ENCODE measurements at regions not wholly inside any gene's neighbourhood (a gene's known extent, or its start where the extent isn't known, plus 50 kb on each side); places are given as distances from the start of the nearest gene placed in this dataset.

DNA sequence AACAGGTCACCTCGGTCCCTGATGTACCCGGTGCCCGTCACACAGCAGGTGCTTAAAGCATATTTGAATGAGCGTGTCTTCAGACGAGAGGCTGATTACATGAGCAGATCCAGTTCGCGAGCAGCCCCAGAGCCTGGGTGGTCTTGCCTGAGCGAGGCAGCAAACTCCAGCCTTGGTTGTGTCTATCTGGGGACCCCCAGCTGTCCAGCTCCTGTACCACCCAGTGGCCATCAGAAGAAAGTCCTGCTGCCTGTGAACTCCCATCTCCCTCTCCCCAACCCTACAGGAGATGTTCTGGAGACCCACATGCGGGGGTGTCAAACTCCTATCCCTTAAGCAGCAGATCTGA lies 174.2 kb downstream of the PHETA1 start:
- no peak for DNase-seq

- no peak for DNase-seq
These were observed 174.8 kb downstream of the PHETA1 start for GRCh38 chr12:111193977-111194702.

GRCh38 chr12:111193496-111193895 lies 175.4 kb downstream of the PHETA1 start:
- no peak for DNase-seq

DNA sequence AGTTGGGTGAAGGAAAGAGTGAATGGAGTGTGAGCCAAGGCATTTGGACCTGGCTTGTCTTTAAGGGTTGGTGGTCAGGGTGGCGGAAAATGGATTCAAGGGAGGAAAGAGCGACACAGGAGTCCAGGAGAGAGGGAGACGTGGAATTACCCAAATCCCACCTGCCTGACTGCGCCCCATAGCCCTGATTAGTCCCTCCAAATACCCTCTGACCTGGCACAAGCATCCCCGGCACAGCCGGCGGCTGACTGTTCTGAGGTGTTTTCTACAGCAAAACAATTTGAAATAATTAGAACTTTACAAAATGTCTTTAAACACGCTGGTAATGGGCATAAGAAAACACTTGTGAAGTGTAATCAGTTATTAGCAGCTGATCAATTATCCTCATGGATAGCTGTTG lies 175.8 kb downstream of the PHETA1 start:
- DNase-seq: no peak

DNA sequence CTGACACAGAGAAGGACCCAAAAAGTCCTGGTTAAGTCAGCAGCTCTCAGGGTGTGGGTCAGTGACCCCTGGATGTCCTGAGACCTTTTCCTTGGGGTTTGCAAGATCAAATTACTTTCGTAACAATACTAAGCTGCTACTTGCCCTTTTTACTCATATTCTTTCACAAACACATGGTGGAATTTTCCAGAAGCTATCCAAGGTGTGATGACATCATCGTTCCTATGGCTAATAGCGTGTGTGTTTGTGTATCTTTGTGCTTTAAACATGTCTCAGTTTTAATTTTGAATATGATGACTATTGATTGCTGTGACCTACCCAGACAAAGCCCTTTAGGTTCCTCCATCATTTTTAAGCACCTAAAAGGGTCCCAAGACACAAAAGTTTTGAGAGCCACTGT lies 176.2 kb downstream of the PHETA1 start:
- DNase-seq: no peak

GRCh38 chr12:111190741-111191526 lies 178.0 kb downstream of the PHETA1 start:
- DNase-seq: no peak

- no peak for DNase-seq
These were observed 179.1 kb downstream of the PHETA1 start for GRCh38 chr12:111189792-111190191.

DNA sequence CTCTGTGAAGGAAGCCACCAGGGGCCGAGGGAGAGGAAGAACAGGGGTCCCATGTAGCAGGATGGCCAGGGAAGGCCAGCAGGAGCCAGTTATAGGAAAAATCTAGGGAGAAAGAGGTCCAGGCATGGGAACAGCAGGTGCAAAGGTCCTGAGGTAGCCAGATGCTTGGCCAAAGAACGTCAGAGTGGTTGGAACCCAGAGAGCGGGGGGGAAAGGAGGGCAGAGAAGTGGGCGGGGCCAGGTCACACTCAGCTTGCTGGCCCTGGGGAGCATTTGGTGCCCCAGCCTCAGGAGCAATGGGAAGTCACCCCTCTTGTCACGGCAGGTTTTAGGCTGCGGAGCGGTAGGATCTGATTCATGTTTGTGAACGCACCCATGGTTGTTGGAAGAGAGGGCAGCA lies 180.5 kb downstream of the PHETA1 start:
- no peak for DNase-seq

DNA sequence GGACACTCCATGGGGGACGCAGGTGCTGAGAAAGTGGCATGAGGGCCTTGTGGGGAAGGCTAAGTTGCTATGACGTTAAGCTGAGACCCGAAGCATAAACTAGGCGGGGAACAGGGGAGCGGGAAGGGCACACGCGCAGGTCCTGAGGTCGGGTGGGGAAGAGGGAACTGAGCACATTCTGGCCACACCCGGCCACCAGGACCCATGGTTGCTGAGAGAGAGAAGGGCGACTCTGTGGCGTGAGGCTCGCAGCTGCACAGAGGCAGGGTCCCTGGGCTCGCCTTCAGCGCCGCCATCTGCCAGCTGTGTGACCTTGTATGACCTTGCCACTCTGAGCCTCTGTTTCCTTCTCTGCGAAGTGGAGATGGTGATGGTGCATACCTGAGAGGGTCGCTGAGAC lies 182.5 kb downstream of the PHETA1 start:
- DNase-seq: no peak

- no peak for DNase-seq
These were observed 183.0 kb downstream of the PHETA1 start for GRCh38 chr12:111185889-111186227.

DNA sequence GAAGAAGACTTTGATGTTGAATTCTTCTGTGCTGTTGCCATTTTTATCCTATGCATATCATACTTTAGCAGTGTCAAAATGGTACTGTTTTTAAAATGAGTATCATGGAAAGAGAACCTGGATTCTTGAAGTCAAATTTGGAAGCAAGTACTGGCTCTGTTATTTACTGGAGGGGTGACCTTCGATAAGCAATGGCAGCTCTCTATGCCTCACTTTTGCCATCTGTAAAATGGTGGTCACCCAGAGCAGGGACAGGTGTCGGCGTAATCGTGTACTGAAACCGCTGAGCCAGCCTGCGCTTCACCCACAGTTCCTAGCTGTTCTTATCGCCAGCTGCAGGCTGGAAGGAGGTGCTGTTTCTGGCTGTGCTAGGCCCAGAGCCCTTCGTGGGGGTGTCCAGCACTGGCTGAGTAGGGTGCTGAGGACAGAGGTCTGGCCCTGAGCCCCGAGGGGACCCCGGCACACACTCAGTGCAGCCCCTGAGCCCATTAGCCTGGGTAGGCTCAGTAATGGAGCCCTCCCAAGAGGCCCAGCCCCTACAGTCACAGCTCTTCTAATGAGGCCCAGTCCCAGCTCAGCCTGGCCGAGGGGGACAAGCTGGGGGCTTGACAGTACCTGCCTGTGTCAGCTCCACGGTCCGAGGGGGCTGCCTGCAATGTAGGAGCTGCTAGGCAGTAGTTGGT lies 183.5 kb downstream of the PHETA1 start:
- no peak for DNase-seq

GRCh38 chr12:111184161-111184560 lies 184.7 kb downstream of the PHETA1 start:
- no peak for DNase-seq

- no peak for DNase-seq
These were observed 185.8 kb downstream of the PHETA1 start for GRCh38 chr12:111183094-111183493.

GRCh38 chr12:111182382-111182781 lies 186.5 kb downstream of the PHETA1 start:
- DNase-seq: no peak

DNA sequence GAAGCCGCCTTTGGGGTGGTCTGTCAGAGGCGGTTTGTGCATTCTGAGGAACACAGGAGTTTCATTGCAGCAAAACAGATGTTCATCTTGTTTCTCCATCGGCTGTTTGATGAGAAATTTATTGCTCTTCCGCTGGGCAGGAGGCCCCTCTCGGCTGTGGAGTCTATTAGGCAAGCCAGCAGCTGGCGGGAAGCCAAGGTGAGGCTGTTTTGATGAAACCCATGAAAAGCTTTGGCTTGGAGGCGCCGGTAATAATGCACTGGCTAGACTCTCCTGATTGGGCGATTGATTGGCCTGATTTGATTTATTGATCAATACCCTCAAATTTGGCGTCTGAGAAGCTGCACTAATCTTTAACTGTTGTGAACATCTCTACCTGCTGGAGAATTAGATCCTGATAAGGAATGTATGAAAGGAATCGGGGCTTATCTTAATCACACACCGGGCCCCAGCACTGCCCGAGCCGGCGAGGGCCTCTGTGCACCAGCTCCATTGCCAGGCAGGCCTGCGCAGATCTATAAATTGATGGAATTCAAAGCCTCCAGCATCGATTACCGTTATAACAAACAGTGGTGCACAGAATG lies 187.7 kb downstream of the PHETA1 start:
- DNase-seq: peak; percentile 47

- no peak for DNase-seq
These were observed 188.3 kb downstream of the PHETA1 start for GRCh38 chr12:111180426-111181142.

DNA sequence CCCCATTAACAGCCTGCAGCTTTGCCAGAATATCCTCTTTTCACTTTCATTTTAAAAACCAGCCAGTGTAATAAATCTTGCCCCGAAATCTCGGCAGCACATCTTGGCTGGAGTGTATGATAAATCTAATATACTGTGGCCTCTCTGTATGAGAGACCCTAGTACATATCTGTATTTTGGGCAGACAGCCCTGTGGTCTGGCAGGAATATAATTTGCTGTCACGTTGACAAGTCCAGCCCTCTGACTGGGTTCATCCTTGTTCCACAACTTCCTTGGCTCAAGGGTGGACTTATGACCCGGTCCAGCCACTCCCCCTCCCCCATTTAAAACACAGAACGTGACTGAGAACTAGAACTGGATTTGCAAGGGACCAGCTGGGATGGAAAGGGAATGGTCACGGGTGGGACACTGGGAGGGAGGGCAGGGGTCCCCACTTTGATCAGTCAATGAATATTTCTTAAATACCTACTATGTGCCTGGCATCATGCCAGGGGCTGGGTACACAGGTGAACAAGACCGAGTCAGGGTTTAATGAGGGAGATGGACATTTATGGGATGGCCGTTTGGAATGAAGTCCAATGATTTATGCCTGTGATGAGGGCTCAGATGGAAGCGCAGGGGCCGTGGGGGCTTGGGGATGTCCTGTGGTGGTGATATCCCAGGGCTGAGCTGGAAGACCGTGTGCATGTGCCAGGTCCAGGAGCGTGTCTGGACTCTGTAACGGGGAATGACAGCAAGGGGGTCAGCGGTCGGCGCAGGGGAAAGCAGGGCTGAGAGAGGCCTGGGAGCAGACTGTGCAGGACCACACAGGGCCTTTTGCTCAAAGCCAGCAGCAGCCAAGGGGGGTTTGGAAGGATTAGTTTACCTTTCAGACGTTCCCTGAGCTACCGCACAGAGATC lies 190.5 kb downstream of the PHETA1 start:
- DNase-seq: peak; percentile 6

DNA sequence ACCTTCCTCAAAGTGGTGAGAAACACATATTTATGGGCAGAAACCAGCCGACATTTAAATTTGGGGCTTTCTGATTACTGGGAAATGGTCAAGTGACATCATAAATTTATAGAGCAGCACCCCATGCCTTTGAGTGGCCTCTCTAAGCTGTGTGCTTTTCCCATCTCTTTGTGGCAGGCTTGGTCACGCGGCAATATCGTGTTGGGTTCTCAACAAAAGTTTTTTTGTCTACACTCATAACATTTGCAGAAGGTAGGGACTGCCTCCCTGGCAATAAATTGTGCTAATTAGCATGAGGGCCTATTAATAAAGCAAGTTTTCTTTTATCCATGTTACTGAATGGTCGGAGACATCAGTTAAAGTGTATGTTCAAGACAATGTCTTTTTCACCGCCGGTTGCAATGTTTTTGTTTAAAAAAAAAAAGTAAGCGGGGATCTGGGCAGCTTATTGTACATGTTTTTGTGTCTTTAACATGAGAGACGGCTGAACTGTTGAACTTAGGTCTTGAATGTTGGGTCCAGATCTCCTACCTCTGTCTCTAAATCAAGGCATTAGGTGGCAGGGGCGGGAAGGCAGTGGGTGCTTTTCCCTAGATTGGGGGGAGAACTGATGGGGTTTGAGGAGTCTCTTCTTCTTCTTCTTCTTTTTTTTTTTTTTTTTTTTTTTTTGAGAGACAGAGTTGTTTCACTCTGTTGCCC lies 193.3 kb downstream of the PHETA1 start:
- no peak for DNase-seq

GRCh38 chr12:111174961-111175345 lies 193.9 kb downstream of the PHETA1 start:
- no peak for DNase-seq

DNA sequence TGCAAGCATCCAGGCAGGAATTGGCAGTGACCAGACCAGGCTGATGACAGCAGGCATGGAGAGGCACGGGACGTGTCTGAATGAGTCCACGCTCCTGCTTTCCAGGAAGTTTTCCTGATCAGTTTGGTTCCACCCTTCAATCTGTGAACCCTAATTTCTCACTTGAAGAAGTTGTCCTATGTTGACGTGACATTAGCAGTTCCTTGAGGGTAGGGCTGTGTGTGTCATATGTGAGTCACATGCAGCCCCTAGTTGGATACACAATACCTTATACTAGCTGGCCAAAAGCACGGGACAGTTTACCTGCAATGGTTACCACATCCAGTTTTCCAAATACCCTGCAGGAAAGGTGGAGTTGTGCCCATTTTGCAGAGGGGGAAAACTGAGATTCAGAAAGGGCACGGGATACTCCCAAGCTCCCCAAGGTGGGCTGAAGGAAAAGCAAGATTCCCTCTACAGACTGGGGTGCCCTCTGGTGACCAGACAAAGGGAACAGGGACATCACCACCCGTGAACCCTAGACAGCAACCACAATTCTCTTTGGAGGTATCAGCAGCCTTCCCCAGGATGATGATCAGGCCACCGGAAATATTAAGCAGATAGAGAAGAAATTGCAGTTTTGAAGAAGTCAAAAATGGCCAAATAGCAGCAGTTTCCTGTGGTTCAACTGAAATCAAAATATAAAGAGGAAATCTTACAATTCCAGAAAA lies 194.5 kb downstream of the PHETA1 start:
- DNase-seq: no peak

GRCh38 chr12:111173836-111174235 lies 195.1 kb downstream of the PHETA1 start:
- DNase-seq: no peak
